IMR-90 (cell line): ENCODE measurements at regions not wholly inside any gene's neighbourhood (a gene's known extent, or its start where the extent isn't known, plus 50 kb on each side); places are given as distances from the start of the nearest gene placed in this dataset.

ENCODE experiments used
- ATAC-seq: fragments of 200-7000 bp; cut with Tn5 transposase; 2 replicates; pipeline ENCODE4 v1.9.1; 2020; ENCODE audit warnings: low read depth, mild to moderate bottlenecking, moderate library complexity
- BruUV-seq: library from RNA; stranded (reverse); fragments of 400-500 nt; replicated peaks from 2 replicates; lab custom pipeline; 2021; lab: Mats Ljungman, UMichigan
- CTCF ChIA-PET: fragments of 300-600 bp; formaldehyde crosslinking; extraction: SDS; loops from one replicate; lab custom pipeline; 2021; ENCODE audit warnings: antibody characterized with exemption; lab: Yijun Ruan, JAX
- POLR2A ChIA-PET: fragments of 300-600 bp; sonication (Branson Sonifier 250); formaldehyde crosslinking; loops from one replicate; lab custom pipeline; 2022; ENCODE audit warnings: antibody characterized with exemption; ENCODE audit not compliant: unreplicated experiment; lab: Charles Lee
- DNase-seq: peaks from one replicate; pipeline ENCODE4 v3.0.0; 2013
- H2AFZ ChIP-seq: replicated peaks from 2 replicates; pipeline ENCODE3; 2013; ENCODE audit warnings: low read length, mild to moderate bottlenecking; ENCODE audit not compliant: poor library complexity
- H2AK5ac ChIP-seq: 2 replicates; pipeline ENCODE4 v1.6.1; 2013; ENCODE audit warnings: low read depth, low read length, inconsistent platforms
- H2AK9ac ChIP-seq: replicated peaks from 2 replicates; pipeline ENCODE3; 2013; ENCODE audit warnings: mild to moderate bottlenecking, low read depth, low read length, moderate library complexity; ENCODE audit not compliant: poor library complexity
- H2BK120ac ChIP-seq: 2 replicates; pipeline ENCODE4 v1.6.1; 2013; ENCODE audit warnings: low read depth, low read length, inconsistent platforms
- H2BK15ac ChIP-seq: 3 replicates; pipeline ENCODE4 v1.6.1; 2013; ENCODE audit warnings: low read depth, low read length, inconsistent platforms
- H2BK20ac ChIP-seq: 2 replicates; pipeline ENCODE4 v1.6.1; 2013; ENCODE audit warnings: low read depth, mild to moderate bottlenecking, inconsistent platforms, low read length, moderate library complexity
- H2BK5ac ChIP-seq: 2 replicates; pipeline ENCODE4 v1.6.1; 2013; ENCODE audit warnings: mild to moderate bottlenecking, low read depth, low read length, inconsistent platforms; ENCODE audit not compliant: poor library complexity, severe bottlenecking
- H3K14ac ChIP-seq: replicated peaks from 2 replicates; pipeline ENCODE4 v1.6.1; 2013; ENCODE audit warnings: low read depth, low read length, inconsistent platforms
- H3K18ac ChIP-seq: 2 replicates; pipeline ENCODE4 v1.6.1; 2013; ENCODE audit warnings: low read depth, low read length, control low read depth
- H3K23ac ChIP-seq: 2 replicates; pipeline ENCODE4 v1.6.1; 2013; ENCODE audit warnings: low read depth, low read length, inconsistent platforms
- H3K27ac ChIP-seq: 2 replicates; pipeline ENCODE4 v1.5.1; 2013; ENCODE audit warnings: mild to moderate bottlenecking, control low read depth, low read length; ENCODE audit not compliant: insufficient read depth
- H3K27me3 ChIP-seq: 2 replicates; pipeline ENCODE4 v1.6.1; 2013; ENCODE audit warnings: low read length; ENCODE audit not compliant: control insufficient read depth, insufficient read depth
- H3K36me3 ChIP-seq: 2 replicates; pipeline ENCODE4 v1.6.1; 2013; ENCODE audit warnings: low read length, mixed read lengths; ENCODE audit not compliant: control insufficient read depth, insufficient read depth
- H3K4ac ChIP-seq: 2 replicates; pipeline ENCODE4 v1.6.1; 2013; ENCODE audit warnings: low read depth, low read length, inconsistent platforms
- H3K4me1 ChIP-seq: 2 replicates; pipeline ENCODE4 v1.6.1; 2013; ENCODE audit warnings: low read length, mixed read lengths; ENCODE audit not compliant: control insufficient read depth, insufficient read depth
- H3K4me2 ChIP-seq: 2 replicates; pipeline ENCODE4 v1.6.1; 2013; ENCODE audit warnings: low read depth, mild to moderate bottlenecking, control low read depth, low read length, moderate library complexity
- H3K4me3 ChIP-seq: 2 replicates; pipeline ENCODE4 v1.5.1; 2013; ENCODE audit warnings: low read depth, mild to moderate bottlenecking, control low read depth, low read length, moderate library complexity; ENCODE audit not compliant: insufficient read depth
- H3K56ac ChIP-seq: 2 replicates; pipeline ENCODE4 v1.6.1; 2013; ENCODE audit warnings: low read length, inconsistent platforms; ENCODE audit not compliant: insufficient read depth; ENCODE audit errors: extremely low read depth
- H3K79me1 ChIP-seq, 2 experiments: 2 replicates each; pipeline ENCODE4 v1.6.1; 2013; ENCODE audit warnings: low read length in 2 of 2, inconsistent platforms in 1 of 2, low read depth in 1 of 2
- H3K9ac ChIP-seq: 2 replicates; pipeline ENCODE4 v1.6.1; 2013; ENCODE audit warnings: low read depth, low read length, control low read depth
- H3K9me1 ChIP-seq: 2 replicates; pipeline ENCODE4 v1.6.1; 2013; ENCODE audit warnings: low read length, inconsistent platforms; ENCODE audit not compliant: insufficient read depth
- H3K9me3 ChIP-seq: 2 replicates; pipeline ENCODE4 v1.6.1; 2013; ENCODE audit warnings: low read length; ENCODE audit not compliant: control insufficient read depth, insufficient read depth
- H4K20me1 ChIP-seq: 2 replicates; pipeline ENCODE4 v1.6.1; 2013; ENCODE audit warnings: low read length, inconsistent platforms; ENCODE audit not compliant: insufficient read depth
- H4K5ac ChIP-seq: 2 replicates; pipeline ENCODE4 v1.6.1; 2013; ENCODE audit warnings: mild to moderate bottlenecking, low read depth, low read length, control low read depth
- H4K8ac ChIP-seq, 2 experiments: 2 replicates each; pipeline ENCODE4 v1.6.1; 2013; ENCODE audit warnings: low read depth in 2 of 2, low read length in 2 of 2, control low read depth in 1 of 2, inconsistent platforms in 1 of 2
- H4K91ac ChIP-seq: 2 replicates; pipeline ENCODE4 v1.6.1; 2013; ENCODE audit warnings: low read depth, low read length, inconsistent platforms; ENCODE audit not compliant: insufficient read depth
- MAZ ChIP-seq: IDR thresholded peaks from 2 replicates; pipeline ENCODE4 v1.6.1; 2012; ENCODE audit warnings: low read depth, mild to moderate bottlenecking, low read length, improper control_type of control experiment, moderate library complexity, borderline replicate concordance
- WGBS, 2 experiments: methylation state at CpG; one replicate each; pipeline versions ENCODE4 v1.1.5 to v1.1.7; 2013; ENCODE audit warnings: missing lambda C conversion rate in 2 of 2; ENCODE audit not compliant: insufficient read length in 1 of 2; ENCODE audit errors: extremely low coverage in 2 of 2; 5-methylcytosine and 5-hydroxymethylcytosine counted together
- dilution Hi-C: fragments of 300-500 bp; cut with HindIII; formaldehyde crosslinking; loops from one replicate; pipeline ENCODE4 v1.14.3; 2018; ENCODE audit warnings: low sequenced_read_pairs; ENCODE audit not compliant: unreplicated experiment
- in situ Hi-C: fragments of 300-500 bp; cut with MboI; formaldehyde crosslinking; loops from 3 replicates; pipeline ENCODE4 v1.14.3; 2019; ENCODE audit warnings: low sequenced_read_pairs, inconsistent platforms, mixed read lengths
- intact Hi-C: fragments of 100-400 bp; cut with micrococcal nuclease; formaldehyde crosslinking; loops from 2 replicates; pipeline ENCODE4 v1.10.0; 2022
- TF ChIP-seq, protein P1 (sequence below): fragments of 150-350 bp; IDR thresholded peaks from 2 replicates; pipeline ENCODE4 v1.6.1; 2016; ENCODE audit warnings: low read depth, mild to moderate bottlenecking, low read length, moderate library complexity, borderline replicate concordance

DNA sequence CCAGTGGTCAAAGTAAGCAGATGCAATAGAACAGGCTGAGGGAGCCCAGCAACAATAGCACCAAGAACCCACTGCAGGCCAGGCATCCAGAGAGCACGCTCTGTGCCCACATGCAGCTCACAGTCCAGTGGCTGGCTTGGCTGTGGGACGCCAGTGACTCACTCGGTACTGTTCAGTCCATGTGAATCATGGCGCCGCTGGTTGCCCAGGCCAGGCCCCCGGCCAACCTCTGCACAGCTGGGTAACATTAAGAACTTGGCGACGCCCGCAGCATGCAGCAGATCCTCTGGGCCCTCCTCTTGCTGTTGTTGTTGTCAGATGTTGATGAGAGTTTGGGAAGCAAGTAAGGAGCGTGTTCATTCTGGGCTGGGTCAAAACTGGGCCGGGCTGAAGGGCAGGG lies 60.5 kb downstream of the MSX1 start:
- TF ChIP-seq MAZ = no peak
- TF ChIP-seq, protein P1, sequence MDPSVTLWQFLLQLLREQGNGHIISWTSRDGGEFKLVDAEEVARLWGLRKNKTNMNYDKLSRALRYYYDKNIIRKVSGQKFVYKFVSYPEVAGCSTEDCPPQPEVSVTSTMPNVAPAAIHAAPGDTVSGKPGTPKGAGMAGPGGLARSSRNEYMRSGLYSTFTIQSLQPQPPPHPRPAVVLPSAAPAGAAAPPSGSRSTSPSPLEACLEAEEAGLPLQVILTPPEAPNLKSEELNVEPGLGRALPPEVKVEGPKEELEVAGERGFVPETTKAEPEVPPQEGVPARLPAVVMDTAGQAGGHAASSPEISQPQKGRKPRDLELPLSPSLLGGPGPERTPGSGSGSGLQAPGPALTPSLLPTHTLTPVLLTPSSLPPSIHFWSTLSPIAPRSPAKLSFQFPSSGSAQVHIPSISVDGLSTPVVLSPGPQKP = no peak
- Histone ChIP-seq H2AK5ac (no peak overlapping the region), H3K4me2 (no peak overlapping the region), H2BK120ac (no peak overlapping the region), H3K4ac (no peak overlapping the region), H3K23ac (no peak overlapping the region), H3K4me1 (no peaks in the 10 kb centered on the region), H3K9me3 (no peaks in the 10 kb centered on the region), H4K8ac (no peak overlapping the region), H2BK15ac (no peak overlapping the region), H2BK5ac (no peak overlapping the region), H3K79me1 (no peaks in the 10 kb centered on the region), H4K5ac (no peak overlapping the region), H2BK20ac (no peak overlapping the region), H3K14ac (no peak overlapping the region), H3K18ac (no peak overlapping the region), H3K56ac (no peak overlapping the region), H4K20me1 (no peaks in the 10 kb centered on the region), H2AK9ac (no peak overlapping the region), H3K9ac (no peak overlapping the region), H4K91ac (no peak overlapping the region), H3K36me3 (no peaks in the 10 kb centered on the region), H2AFZ (no peak overlapping the region), H3K9me1 (no peaks in the 10 kb centered on the region), H3K27ac (no peak overlapping the region), H3K4me3 (no peak overlapping the region), H3K27me3 (no peaks in the 10 kb centered on the region; the same call in 1 of the 2 replicates)
- ATAC-seq = no peak
- intact Hi-C loops (no loop called here), dilution Hi-C loops (no loop called here), in situ Hi-C loops (no loop called here)
- ChIA-PET CTCF (interaction anchor here (0.5 kb wide), 1 partner anchor 261 kb away, joined by 3 read pairs; no protein-coding TSS in a partner anchor), POLR2A (no interaction called here)
- DNase-seq = no peak
- WGBS, 2 experiments = 82% methylated on average over 6 of the region's 11 CpGs; no CpG with 5 or more reads in 1 of the 2 experiments
- BruUV-seq = no TSS peak
